Panc1 (cell line): ENCODE measurements at regions not wholly inside any gene's neighbourhood (a gene's known extent, or its start where the extent isn't known, plus 50 kb on each side); places are given as distances from the start of the nearest gene placed in this dataset.

Experiments used
- ATAC-seq: fragments of 200-7000 bp; cut with Tn5 transposase; 2 replicates; pipeline ENCODE4 v1.9.1; 2020; ENCODE audit warnings: mild to moderate bottlenecking, moderate library complexity
- BruUV-seq: library from RNA; stranded (reverse); fragments of 400-500 nt; replicated peaks from 2 replicates; lab custom pipeline; 2021; lab: Mats Ljungman, UMichigan
- CTCF ChIA-PET: fragments of 300-600 bp; sonication (Branson Sonifier 250); formaldehyde crosslinking; loops from one replicate; lab custom pipeline; 2022; ENCODE audit warnings: antibody characterized with exemption; lab: Charles Lee
- POLR2A ChIA-PET: fragments of 300-600 bp; sonication (Branson Sonifier 250); formaldehyde crosslinking; loops from one replicate; lab custom pipeline; 2022; ENCODE audit warnings: antibody characterized with exemption; lab: Charles Lee
- DNase-seq: peaks from one replicate; pipeline ENCODE4 v3.0.0-alpha.2; 2010; ENCODE audit warnings: low read depth, low spot score
- H3K27ac ChIP-seq: 2 replicates; pipeline ENCODE4 v1.5.1; 2011; ENCODE audit warnings: mild to moderate bottlenecking, low read length, inconsistent platforms
- H3K27me3 ChIP-seq: fragments of 200-500 bp; sonication (Bioruptor generic); 2 replicates; pipeline ENCODE4 v1.6.0; 2014; ENCODE audit warnings: low read length, inconsistent platforms; ENCODE audit not compliant: control insufficient read depth, insufficient read depth
- H3K36me3 ChIP-seq: fragments of 200-500 bp; sonication (Bioruptor generic); 2 replicates; pipeline ENCODE4 v1.5.1; 2014; ENCODE audit warnings: inconsistent platforms, mild to moderate bottlenecking, low read length, moderate library complexity; ENCODE audit not compliant: control insufficient read depth, insufficient read depth
- H3K4me1 ChIP-seq: 2 replicates; pipeline ENCODE4 v1.5.1; 2011; ENCODE audit warnings: inconsistent platforms, mild to moderate bottlenecking, low read length, moderate library complexity; ENCODE audit not compliant: control insufficient read depth, insufficient read depth
- H3K4me3 ChIP-seq, 2 experiments: 2 replicates each; pipeline ENCODE4 v1.5.1; 2011 to 2012; ENCODE audit warnings: low read depth in 2 of 2, low read length in 2 of 2, mild to moderate bottlenecking in 2 of 2, inconsistent platforms in 1 of 2, moderate library complexity in 1 of 2
- H3K9me3 ChIP-seq: fragments of 200-500 bp; sonication (Bioruptor generic); 2 replicates; pipeline ENCODE4 v1.5.1; 2014; ENCODE audit warnings: low read depth, mild to moderate bottlenecking, inconsistent platforms, low read length, moderate library complexity; ENCODE audit not compliant: control insufficient read depth, insufficient read depth
- POLR2AphosphoS5 ChIP-seq: IDR thresholded peaks from 2 replicates; pipeline ENCODE4 v1.6.1; 2012; ENCODE audit warnings: mild to moderate bottlenecking, low read depth, low read length, moderate library complexity
- SIN3A ChIP-seq: IDR thresholded peaks from 2 replicates; pipeline ENCODE4 v1.6.1; 2012; ENCODE audit warnings: low read depth, mild to moderate bottlenecking, low read length, moderate library complexity, borderline replicate concordance; ENCODE audit not compliant: insufficient read depth
- TCF7L2 ChIP-seq: IDR thresholded peaks from 2 replicates; pipeline ENCODE4 v1.6.1; 2011; ENCODE audit warnings: mild to moderate bottlenecking, low read depth, low read length, inconsistent platforms
- in situ Hi-C: cut with HindIII; loops from 2 replicates; pipeline ENCODE4 v1.10.0; 2016; ENCODE audit warnings: low sequenced_read_pairs, low pct_unique_long_range_greater_than_20kb
- intact Hi-C: fragments of 100-400 bp; cut with micrococcal nuclease; formaldehyde crosslinking; loops from one replicate; pipeline ENCODE4 v1.10.0; 2022; ENCODE audit not compliant: unreplicated experiment
- TF ChIP-seq, protein P1 (sequence below), 2 experiments: IDR thresholded peaks; 2 replicates each; pipeline ENCODE4 v1.6.1; 2011 to 2012; ENCODE audit warnings: low read depth in 2 of 2, control low read depth in 1 of 2, low read length in 1 of 2, mild to moderate bottlenecking in 1 of 2, moderate library complexity in 1 of 2; ENCODE audit not compliant: insufficient read depth in 1 of 2
- TF ChIP-seq, protein P2 (sequence below): fragments of 450-650 bp; IDR thresholded peaks from 2 replicates; pipeline ENCODE4 v1.5.1; 2017; ENCODE audit warnings: mild to moderate bottlenecking

DNA sequence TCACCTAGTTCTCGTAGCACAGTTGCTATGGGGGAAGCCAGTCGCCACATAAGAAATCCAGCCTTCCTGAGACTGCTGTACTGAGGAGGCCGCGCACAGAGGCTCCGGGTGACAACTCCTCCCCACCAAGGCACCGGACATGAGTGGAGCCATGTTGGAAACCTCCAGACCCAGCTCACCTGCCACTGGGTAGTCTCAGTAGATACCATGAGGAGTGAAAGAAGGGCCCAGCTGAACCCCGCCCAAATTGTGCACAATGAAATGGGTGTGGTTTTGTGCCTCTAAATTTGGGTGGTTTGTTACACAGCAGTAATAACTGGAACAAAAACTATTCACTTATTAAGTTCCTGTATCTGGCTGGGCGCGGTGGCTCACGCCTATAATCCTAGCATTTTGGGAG, 198.7 kb downstream of the BCOR start:
- in situ Hi-C loops (no loop called here), intact Hi-C loops (no loop called here)
- H3K27ac ChIP-seq = no peak overlapping the region
- ATAC-seq = no peak
- no peaks in the 10 kb centered on the region for H3K36me3 ChIP-seq
- H3K4me3 ChIP-seq = no peak overlapping the region
- TF ChIP-seq, protein P1, sequence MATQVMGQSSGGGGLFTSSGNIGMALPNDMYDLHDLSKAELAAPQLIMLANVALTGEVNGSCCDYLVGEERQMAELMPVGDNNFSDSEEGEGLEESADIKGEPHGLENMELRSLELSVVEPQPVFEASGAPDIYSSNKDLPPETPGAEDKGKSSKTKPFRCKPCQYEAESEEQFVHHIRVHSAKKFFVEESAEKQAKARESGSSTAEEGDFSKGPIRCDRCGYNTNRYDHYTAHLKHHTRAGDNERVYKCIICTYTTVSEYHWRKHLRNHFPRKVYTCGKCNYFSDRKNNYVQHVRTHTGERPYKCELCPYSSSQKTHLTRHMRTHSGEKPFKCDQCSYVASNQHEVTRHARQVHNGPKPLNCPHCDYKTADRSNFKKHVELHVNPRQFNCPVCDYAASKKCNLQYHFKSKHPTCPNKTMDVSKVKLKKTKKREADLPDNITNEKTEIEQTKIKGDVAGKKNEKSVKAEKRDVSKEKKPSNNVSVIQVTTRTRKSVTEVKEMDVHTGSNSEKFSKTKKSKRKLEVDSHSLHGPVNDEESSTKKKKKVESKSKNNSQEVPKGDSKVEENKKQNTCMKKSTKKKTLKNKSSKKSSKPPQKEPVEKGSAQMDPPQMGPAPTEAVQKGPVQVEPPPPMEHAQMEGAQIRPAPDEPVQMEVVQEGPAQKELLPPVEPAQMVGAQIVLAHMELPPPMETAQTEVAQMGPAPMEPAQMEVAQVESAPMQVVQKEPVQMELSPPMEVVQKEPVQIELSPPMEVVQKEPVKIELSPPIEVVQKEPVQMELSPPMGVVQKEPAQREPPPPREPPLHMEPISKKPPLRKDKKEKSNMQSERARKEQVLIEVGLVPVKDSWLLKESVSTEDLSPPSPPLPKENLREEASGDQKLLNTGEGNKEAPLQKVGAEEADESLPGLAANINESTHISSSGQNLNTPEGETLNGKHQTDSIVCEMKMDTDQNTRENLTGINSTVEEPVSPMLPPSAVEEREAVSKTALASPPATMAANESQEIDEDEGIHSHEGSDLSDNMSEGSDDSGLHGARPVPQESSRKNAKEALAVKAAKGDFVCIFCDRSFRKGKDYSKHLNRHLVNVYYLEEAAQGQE (IDR thresholded peaks at IDR 0.05; ENCODE audit: insufficient read depth in 1 of 2, low read depth in 2 of 2, low read length in 1 of 2) = no peak
- TF ChIP-seq POLR2AphosphoS5 (no peak), SIN3A (no peak), TCF7L2 (no peak)
- TF ChIP-seq, protein P2, sequence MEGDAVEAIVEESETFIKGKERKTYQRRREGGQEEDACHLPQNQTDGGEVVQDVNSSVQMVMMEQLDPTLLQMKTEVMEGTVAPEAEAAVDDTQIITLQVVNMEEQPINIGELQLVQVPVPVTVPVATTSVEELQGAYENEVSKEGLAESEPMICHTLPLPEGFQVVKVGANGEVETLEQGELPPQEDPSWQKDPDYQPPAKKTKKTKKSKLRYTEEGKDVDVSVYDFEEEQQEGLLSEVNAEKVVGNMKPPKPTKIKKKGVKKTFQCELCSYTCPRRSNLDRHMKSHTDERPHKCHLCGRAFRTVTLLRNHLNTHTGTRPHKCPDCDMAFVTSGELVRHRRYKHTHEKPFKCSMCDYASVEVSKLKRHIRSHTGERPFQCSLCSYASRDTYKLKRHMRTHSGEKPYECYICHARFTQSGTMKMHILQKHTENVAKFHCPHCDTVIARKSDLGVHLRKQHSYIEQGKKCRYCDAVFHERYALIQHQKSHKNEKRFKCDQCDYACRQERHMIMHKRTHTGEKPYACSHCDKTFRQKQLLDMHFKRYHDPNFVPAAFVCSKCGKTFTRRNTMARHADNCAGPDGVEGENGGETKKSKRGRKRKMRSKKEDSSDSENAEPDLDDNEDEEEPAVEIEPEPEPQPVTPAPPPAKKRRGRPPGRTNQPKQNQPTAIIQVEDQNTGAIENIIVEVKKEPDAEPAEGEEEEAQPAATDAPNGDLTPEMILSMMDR = no peak
- no peak for DNase-seq
- POLR2A ChIA-PET = no interaction called here
- H3K27me3 ChIP-seq = no peaks in the 10 kb centered on the region
- CTCF ChIA-PET = no interaction called here
- no TSS peak for BruUV-seq
- H3K4me1 ChIP-seq = no peaks in the 10 kb centered on the region
- H3K9me3 ChIP-seq = no peaks in the 10 kb centered on the region

DNA sequence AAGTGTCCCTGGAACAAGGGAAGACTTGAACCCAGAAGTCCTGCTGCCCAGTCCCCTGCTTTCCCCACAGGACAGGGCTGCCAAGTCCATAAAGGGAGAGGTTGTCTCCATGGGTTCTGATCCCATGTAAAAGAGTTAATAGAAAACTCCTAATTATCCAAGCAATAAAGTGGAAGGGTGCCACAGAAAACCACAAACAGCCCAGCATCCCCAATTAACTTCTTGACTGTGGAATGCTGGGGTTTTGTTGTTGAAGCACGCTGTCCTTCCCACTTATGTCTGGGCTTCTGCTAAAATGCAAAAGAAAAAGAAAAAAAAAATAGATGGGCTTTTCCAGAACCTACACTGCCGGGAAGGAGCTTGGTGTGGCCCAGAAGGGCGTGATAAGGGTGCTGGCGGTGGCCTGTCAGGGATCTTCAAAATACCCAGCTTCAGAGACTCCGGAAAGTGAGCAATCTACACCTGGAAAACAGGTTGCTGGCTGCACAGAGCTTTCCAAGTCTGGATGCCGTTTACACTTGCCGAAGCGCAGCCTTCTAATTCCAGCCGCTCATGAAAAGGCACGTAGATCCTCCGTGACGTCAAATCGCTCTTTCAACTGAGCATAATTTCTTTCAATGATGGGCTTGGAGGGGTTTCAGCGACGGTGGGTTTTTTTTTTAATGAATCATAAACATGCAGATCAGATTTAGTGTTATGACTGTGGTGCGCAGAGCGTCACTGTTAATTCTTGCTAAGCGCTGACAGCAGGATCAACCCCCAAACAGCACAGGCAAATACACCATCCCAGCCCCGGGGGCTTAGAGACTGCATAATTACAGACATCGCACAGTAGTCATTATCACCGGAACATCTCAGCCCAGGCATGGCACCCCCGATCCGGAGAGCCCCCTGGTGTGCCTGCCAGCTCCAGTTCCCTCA, 197.6 kb downstream of the BCOR start:
- in situ Hi-C loops (no loop called here), intact Hi-C loops (no loop called here)
- Histone ChIP-seq H3K9me3 (no peaks in the 10 kb centered on the region), H3K27me3 (no peaks in the 10 kb centered on the region), H3K27ac (no peak overlapping the region), H3K36me3 (no peaks in the 10 kb centered on the region), H3K4me3 (no peak overlapping the region), H3K4me1 (no peaks in the 10 kb centered on the region)
- BruUV-seq = no TSS peak
- no peak for DNase-seq
- no peak for ATAC-seq
- TF ChIP-seq, protein P2 = no peak
- TF ChIP-seq, protein P1 (IDR thresholded peaks at IDR 0.05; ENCODE audit: insufficient read depth in 1 of 2, low read depth in 2 of 2, low read length in 1 of 2) = no peak
- TF ChIP-seq SIN3A = no peak
- no peak for TF ChIP-seq TCF7L2
- no peak for TF ChIP-seq POLR2AphosphoS5
- CTCF ChIA-PET = no interaction called here
- POLR2A ChIA-PET = no interaction called here
